ENCODE measurements at regions not wholly inside any gene's neighbourhood (a gene's known extent, or its start where the extent isn't known, plus 50 kb on each side); places are given as distances from the start of the nearest gene placed in this dataset.
A peak's percentile ranks its signal among the peaks of the same experiment; 100 is the strongest.
"Not testable (repeated sequence)": the region's sequence is repeated elsewhere in the genome, so short reads cannot be mapped to it uniquely, and the experiment has no call there.

GRCh38 chr1:157367870-157368269, 184.4 kb downstream of the FCRL5 start:
- DNase-seq: no peak

- no peak for DNase-seq
Measured at GRCh38 chr1:157367091-157367739, 185.1 kb downstream of the FCRL5 start.

DNA sequence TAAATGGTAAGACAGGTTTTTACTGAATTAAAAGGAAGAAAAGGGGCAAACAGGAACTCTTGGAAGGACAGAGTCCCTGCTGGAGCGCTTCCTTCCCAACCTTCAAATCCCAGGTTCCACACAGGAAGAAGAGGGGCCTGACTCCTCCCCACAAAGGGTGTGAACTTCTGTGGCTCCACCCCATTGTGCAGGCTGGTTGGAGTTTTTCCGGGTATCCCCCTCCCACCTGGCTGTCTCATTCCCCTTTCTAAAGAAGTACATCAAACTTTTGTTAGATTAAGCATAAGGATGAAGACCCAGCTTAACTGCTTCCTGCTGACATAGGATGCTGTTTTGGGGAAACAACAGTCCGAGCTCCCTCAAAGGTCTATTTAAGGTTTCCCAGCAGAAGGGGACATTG, 187.7 kb downstream of the FCRL5 start:
- DNase-seq: no peak

DNA sequence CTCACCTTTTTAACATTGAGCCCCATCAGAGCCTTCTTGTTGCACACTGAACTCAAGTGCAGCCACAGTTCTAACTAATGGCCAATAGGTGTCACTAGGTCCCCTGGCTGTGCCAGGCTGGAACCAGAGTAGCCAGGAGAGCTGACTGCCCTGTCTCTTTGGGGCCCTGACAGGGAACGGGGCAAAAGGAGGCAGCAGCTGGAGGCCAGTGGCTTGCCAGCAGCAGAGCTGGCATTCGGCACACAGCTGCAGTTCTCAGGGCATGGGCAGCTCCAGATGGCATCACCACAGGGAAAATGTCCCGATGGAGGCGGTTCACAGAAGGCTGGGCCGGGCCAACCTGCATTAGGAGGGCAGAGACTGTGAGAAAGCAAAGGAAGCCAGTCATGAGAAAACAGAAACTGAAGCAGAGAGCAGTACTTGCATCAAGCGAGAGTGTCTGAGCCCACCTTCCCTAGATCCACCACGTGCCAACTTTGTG, 188.6 kb downstream of the FCRL5 start:
- DNase-seq: peak in 1 of 2 donors; percentile 3

DNA sequence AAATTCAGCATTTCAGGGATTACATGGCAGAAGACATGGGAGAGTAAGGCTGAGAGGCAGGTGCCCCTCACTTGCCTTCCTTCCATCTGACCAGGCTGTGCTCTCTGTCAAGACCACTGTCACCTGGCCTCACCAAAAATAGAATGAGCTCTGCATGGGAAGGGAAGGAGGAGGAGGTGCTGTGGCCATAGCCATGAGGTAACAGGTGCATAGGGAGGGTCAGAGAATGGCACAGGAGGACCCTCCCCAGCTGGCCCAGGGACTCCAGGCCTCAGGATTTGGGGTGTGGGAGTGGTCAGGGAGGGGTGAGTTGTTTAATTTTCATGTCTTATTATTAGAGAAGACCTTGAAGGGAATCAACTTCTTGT, 192.3 kb downstream of the FCRL5 start:
- no peak for DNase-seq

GRCh38 chr1:157359314-157360022, 192.8 kb downstream of the FCRL5 start:
- DNase-seq: no peak

DNA sequence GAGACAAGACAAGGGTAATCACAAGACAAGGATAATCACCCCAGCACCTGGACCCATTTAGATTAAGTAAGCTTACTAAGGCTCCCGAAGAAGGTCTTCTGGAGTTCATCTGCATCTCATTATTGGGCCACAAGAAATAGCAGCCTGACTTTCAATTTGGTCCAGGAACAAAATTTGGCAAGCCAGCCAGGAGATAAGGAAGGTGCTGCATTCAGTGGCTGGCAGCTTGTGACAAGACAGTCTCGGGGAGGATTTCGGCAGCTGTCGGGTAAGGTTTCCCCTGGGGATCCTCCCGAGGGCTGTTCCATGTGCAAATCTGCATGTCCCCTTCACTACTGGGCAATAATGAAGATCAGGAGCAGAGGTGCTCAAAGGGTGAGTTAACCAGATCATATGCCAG, 195.2 kb downstream of the FCRL5 start:
- no peak for DNase-seq

GRCh38 chr1:157356601-157357000, 195.7 kb downstream of the FCRL5 start:
- no peak for DNase-seq

GRCh38 chr1:157353546-157353945, 198.8 kb downstream of the FCRL5 start:
- no peak for DNase-seq

GRCh38 chr1:157352817-157353408, 199.4 kb downstream of the FCRL5 start:
- DNase-seq: no peak

DNA sequence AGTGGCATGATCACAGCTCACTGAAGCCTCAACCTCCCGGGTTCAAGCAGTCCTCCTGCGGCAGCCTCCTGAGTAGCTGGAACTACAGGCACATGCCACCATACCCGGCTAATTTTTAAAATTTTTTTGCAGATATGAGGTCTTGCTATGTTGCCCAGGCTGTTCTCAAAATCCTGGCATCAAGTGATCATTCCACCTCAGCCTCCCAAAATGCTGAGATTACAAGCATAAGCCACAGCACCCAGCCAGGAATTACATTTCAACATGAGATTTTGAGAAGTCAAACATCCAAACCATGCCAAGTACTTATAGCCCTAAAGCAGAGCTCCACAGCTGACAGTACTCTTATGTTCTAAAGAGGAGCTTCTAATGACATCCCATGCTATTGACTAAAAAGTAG, 200.1 kb downstream of the FCRL5 start:
- DNase-seq: no peak

- not testable (repeated sequence) for DNase-seq
Measured at GRCh38 chr1:157351800-157352199, 200.5 kb downstream of the FCRL5 start.

DNA sequence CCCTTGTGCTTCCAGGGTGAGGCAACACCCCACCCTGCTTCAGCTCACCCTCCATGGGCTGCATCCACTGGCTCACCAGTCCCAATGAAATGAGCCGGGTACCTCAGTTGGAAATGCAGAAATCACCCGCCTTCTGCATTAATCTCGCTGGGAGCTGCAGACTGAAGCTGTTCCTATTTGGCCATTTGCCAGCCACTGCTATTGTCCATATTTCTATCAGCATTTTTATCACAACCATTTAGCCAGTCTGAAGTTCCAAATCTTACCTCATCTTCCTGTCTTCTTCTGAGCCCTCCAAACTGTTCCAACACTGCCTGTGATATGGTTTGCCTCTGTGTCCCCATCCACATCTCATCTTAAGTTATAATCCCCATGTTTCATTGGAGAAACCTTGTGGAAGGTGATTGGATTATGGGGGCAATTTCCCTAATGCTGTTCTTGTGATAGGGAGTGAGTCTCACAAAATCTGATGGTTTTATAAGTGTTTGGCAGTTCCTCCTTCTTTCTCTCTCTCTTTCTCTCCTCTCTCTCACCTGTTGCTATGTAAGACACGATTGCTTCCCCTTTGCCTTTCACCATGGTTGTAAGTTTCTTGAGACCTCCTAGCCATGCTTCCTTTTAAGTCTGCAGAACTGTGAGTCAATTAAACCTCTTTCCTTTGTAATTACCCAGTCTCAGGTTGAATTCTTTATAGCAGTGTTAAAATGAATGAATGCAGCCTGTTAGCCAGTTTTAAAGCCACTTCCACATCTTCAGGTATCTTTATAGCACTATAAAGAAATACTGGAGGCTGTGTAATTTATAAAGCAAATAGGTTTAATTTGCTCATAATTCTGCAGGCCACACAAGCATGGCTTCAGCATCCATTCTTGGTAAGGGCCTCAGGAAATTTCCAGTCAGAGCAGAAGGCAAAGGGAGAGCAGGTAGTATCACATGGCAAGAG, 203.5 kb downstream of the FCRL5 start:
- no peak for DNase-seq

- no peak for DNase-seq
Measured at GRCh38 chr1:157347506-157347905, 204.8 kb downstream of the FCRL5 start.

DNA sequence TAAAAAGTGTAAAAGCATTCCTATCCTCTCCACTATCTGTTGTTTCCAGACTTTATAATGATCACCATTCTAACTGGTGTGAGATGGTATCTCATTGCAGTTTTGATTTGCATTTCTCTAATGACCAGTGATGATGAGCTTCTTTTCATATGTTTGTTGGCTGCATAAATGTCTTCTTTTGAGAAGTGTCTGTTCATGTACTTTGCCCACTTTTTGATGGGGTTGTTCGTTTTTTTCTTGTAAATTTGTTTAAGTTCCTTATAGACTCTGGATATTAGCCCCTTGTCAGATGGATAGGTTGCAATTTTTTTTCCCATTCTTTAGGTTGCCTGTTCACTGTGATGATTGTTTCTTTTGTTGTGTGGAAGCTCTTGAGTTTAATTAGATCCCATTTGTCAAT, 199.6 kb upstream of the ETV3 start:
- not testable (repeated sequence) for DNase-seq

- DNase-seq: no peak
Measured at GRCh38 chr1:157335056-157335455, 196.9 kb upstream of the ETV3 start.

DNA sequence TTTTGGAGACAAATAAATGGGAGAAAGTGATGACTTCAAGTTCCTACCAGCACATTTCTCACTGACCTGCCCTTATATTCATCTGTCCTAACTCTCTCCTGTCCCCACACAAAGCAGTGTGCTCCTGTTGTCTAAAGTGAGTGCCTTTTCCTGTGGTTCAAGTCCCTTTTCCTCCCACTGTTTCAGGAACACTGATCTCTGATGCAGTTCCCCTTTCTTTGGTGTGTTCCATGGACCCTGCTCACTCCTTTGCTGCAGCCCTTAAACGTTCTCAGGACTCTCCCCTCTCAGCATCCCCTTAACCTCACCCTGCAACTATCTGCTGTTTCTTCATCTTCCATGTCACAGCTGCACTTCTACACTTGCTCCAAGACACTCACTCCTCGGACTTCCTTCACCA, 195.8 kb upstream of the ETV3 start:
- no peak for DNase-seq

DNA sequence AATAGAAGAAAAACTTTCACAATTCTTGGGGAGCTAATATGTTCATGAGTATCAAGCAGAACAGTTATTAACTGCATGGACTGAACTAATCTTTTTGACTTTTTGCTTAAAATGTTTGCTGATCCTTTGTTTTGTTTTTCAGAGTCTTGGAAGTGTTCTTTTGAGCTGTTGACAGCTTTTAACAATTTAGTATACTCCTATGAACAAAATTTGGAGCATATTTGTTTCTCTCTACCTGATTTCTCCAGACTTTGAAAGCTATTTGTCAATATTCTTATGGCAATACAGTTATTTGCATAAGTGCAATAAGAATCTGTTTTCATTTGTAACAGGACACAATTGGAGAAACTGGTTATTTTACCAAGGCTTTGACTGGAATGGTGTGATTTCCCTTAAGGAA, 192.0 kb upstream of the ETV3 start:
- DNase-seq: not testable (repeated sequence)

- DNase-seq: not testable (repeated sequence)
Measured at GRCh38 chr1:157328120-157328519, 189.9 kb upstream of the ETV3 start.

DNA sequence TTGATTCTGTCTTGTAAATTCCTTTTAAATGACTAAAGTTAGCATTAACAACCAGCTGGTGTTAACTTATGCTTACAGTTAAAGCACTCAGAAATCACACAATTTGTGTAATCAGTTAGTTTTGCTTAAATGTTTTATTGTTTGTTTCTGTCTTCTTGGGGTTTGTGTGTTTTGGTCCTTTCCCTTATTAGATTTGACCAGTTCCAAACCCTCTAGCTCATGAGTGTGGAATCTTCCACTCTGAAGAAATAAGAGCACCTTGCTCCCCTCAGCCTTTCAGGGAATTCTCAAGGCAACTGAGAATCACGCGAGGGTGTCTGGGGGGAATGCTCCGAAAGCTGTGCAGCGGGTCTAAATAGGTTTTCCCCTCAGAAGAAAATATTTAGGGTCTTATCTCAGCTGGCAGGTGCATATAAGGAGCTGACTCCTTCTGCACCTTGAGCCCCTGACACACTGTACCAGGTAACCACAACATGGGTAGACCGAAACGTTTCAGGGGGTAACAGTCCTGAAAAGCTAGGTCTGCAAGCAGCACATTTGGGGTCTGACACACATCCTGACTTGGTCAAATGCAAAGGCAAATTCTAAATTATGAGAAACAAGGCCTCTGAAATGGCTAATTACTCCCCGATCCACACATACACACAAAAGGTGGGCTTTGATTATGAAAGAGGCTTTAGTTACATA, 188.1 kb upstream of the ETV3 start:
- DNase-seq: no peak

DNA sequence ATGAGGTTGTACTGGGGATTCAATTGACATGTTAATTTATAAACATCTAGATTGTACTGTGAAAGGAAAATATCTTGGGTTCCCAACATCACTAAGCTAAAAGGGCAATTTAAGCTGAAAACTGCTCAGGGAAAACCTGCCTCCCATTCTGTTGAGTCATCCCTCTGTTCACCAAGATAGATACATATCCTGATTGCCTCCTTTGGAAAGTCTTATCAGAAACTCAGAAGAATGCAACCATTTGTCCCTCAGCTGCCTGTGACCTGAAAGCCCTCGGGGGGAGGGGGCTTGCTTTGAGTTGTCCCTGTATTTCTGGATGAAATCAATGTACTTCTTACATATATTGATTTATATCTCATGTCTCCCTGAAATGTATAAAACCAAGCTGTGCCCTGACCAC, 187.0 kb upstream of the ETV3 start:
- DNase-seq: no peak

DNA sequence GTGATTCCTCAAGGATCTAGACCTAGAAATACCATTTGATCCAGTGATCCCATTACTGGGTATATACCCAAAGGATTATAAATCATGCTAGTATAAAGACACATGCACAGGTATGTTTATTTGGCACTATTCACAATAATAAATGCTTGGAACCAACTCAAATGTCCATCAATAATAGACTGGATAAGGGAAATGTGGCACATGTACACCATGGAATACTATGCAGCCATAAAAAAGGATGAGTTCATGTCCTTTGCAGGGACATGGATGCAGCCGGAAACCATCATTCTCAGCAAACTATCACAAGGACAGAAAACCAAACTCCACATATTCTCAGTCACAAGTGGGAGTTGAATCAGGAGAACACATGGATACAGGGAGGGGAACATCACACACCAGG, 183.8 kb upstream of the ETV3 start:
- DNase-seq: not testable (repeated sequence)

GRCh38 chr1:157319567-157319966, 181.4 kb upstream of the ETV3 start:
- DNase-seq: no peak
